Liver (tissue), 8 donors: ENCODE measurements at regions not wholly inside any gene's neighbourhood (a gene's known extent, or its start where the extent isn't known, plus 50 kb on each side); places are given as distances from the start of the nearest gene placed in this dataset.

ENCODE experiments used
- DNase-seq: peaks from one replicate; pipeline ENCODE4 v3.0.0-alpha.2; 2017; ENCODE audit warnings: low spot score
- H3K27ac ChIP-seq, 2 donors: one replicate each; pipeline ENCODE4 v1.7.0; 2013; ENCODE audit warnings: inconsistent platforms in 2 of 2, low read length in 2 of 2, control low read depth in 1 of 2, low read depth in 1 of 2, mild to moderate bottlenecking in 1 of 2
- H3K27me3 ChIP-seq, 4 donors: one replicate each; pipeline versions ENCODE4 v1.6.1 to v1.7.0; 2013; ENCODE audit warnings: low read length in 3 of 4, inconsistent platforms in 1 of 4, mild to moderate bottlenecking in 1 of 4, moderate library complexity in 1 of 4; ENCODE audit not compliant: control insufficient read depth in 4 of 4, insufficient read depth in 4 of 4
- H3K36me3 ChIP-seq, 4 donors: one replicate each; pipeline versions ENCODE4 v1.6.1 to v1.7.0; 2013; ENCODE audit warnings: low read length in 3 of 4, mild to moderate bottlenecking in 3 of 4, low read depth in 1 of 4, moderate library complexity in 1 of 4; ENCODE audit not compliant: control insufficient read depth in 4 of 4, insufficient read depth in 3 of 4
- H3K4me1 ChIP-seq, 4 donors: one replicate each; pipeline versions ENCODE4 v1.6.1 to v1.7.0; 2013; ENCODE audit warnings: low read length in 3 of 4, mild to moderate bottlenecking in 3 of 4, moderate library complexity in 1 of 4; ENCODE audit not compliant: control insufficient read depth in 4 of 4, insufficient read depth in 4 of 4
- H3K4me3 ChIP-seq, 3 donors: one replicate each; pipeline versions ENCODE4 v1.6.1 to v1.7.0; 2013; ENCODE audit warnings: low read length in 3 of 3, control low read depth in 1 of 3, low read depth in 1 of 3, mild to moderate bottlenecking in 1 of 3
- H3K9ac ChIP-seq, 2 donors: one replicate each; pipeline ENCODE4 v1.7.0; 2013; ENCODE audit warnings: low read length in 2 of 2, mild to moderate bottlenecking in 2 of 2, moderate library complexity in 2 of 2, control low read depth in 1 of 2, low read depth in 1 of 2
- H3K9me3 ChIP-seq, 4 donors: one replicate each; pipeline versions ENCODE4 v1.6.1 to v1.7.0; 2013; ENCODE audit warnings: low read length in 3 of 4; ENCODE audit not compliant: control insufficient read depth in 4 of 4
- CTCF ChIP-seq: fragments of 150-350 bp; IDR thresholded peaks from 2 replicates; pipeline ENCODE4 v1.5.1; 2017; ENCODE audit warnings: improper control_type of control experiment, low read depth, low read length; ENCODE audit not compliant: missing input control
- EGR1 ChIP-seq, 2 donors: IDR thresholded peaks; 2 replicates each; pipeline ENCODE4 v1.6.1; 2016 to 2018; ENCODE audit warnings: antibody characterized with exemption in 2 of 2, low read depth in 2 of 2
- FOXA1 ChIP-seq: IDR thresholded peaks from 2 replicates; pipeline ENCODE4 v1.6.1; 2016; ENCODE audit warnings: antibody characterized with exemption
- FOXA2 ChIP-seq: IDR thresholded peaks from 2 replicates; pipeline ENCODE4 v1.6.1; 2016; ENCODE audit warnings: antibody characterized with exemption
- GABPA ChIP-seq, 2 donors: IDR thresholded peaks in 1 of 2; conservative IDR thresholded peaks in 1 of 2; 2 replicates each; pipeline ENCODE4 v1.6.1; 2016; ENCODE audit warnings: antibody characterized with exemption in 2 of 2, mild to moderate bottlenecking in 1 of 2, moderate library complexity in 1 of 2
- HNF4A ChIP-seq, 2 donors: conservative IDR thresholded peaks; 2 replicates each; pipeline ENCODE4 v1.6.1; 2016; ENCODE audit warnings: antibody characterized with exemption in 2 of 2, mild to moderate bottlenecking in 2 of 2
- HNF4G ChIP-seq: IDR thresholded peaks from 2 replicates; pipeline ENCODE4 v1.6.1; 2016; ENCODE audit warnings: antibody characterized with exemption
- JUND ChIP-seq, 2 donors: IDR thresholded peaks; 2 replicates each; pipeline ENCODE4 v1.6.1; 2016; ENCODE audit warnings: antibody characterized with exemption in 2 of 2
- MAX ChIP-seq: IDR thresholded peaks from 2 replicates; pipeline ENCODE4 v1.6.1; 2016; ENCODE audit warnings: antibody characterized with exemption
- NR2F2 ChIP-seq: IDR thresholded peaks from 2 replicates; pipeline ENCODE4 v1.6.1; 2016; ENCODE audit warnings: antibody characterized with exemption
- RAD21 ChIP-seq, 2 donors: IDR thresholded peaks; 2 replicates each; pipeline ENCODE4 v1.6.1; 2016; ENCODE audit warnings: antibody characterized with exemption in 2 of 2, mild to moderate bottlenecking in 2 of 2
- RXRA ChIP-seq, 2 donors: IDR thresholded peaks; 2 replicates each; pipeline ENCODE4 v1.6.1; 2017 to 2018; ENCODE audit warnings: antibody characterized with exemption in 2 of 2, mild to moderate bottlenecking in 1 of 2
- SP1 ChIP-seq: IDR thresholded peaks from 2 replicates; pipeline ENCODE4 v1.6.1; 2018; ENCODE audit warnings: antibody characterized with exemption, mild to moderate bottlenecking
- TAF1 ChIP-seq: conservative IDR thresholded peaks from 2 replicates; pipeline ENCODE4 v1.6.1; 2016; ENCODE audit warnings: antibody characterized with exemption, mild to moderate bottlenecking
- YY1 ChIP-seq: IDR thresholded peaks from 2 replicates; pipeline ENCODE4 v1.6.1; 2016; ENCODE audit warnings: antibody characterized with exemption, mild to moderate bottlenecking
- WGBS: extraction: QIAGEN DNeasy Blood & Tissue Kit; methylation state at CpG from one replicate; pipeline ENCODE4 v1.1.7; 2013; 5-methylcytosine and 5-hydroxymethylcytosine counted together
- TF ChIP-seq, protein P1 (sequence below): IDR thresholded peaks from 2 replicates; pipeline ENCODE4 v1.6.1; 2016; ENCODE audit warnings: antibody characterized with exemption
- TF ChIP-seq, protein P2 (sequence below): IDR thresholded peaks from 2 replicates; pipeline ENCODE4 v1.6.1; 2016; ENCODE audit warnings: antibody characterized with exemption, mild to moderate bottlenecking
- TF ChIP-seq, protein P3 (sequence below): IDR thresholded peaks from 2 replicates; pipeline ENCODE4 v1.6.1; 2016; ENCODE audit warnings: antibody characterized with exemption
- donor health status: healthy.
- donor health status: healthy.
- donor health status: healthy.
- donor health status: healthy.
- donor health status: healthy.

DNA sequence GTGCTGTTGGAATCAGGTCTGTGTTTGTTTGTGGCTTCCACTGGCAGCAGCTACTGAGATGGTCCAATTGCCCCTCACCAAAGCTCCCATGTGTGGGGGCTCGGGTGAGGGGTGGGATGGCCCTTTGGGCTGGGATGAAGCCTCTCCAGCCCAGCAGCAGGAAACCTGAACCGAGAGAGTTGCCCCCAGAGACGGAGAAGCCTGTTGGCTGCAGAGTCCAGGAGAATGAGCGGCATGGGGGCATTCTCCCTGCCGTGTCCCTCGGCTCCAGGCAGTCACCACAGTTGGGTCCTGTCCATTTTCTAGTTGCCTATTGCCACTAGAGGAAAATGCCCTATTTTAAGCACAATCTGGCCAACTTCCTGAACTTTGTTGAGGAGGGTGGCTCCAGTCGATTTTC is 222.2 kb upstream of the PPP2R2D start (continued):
- TF ChIP-seq, protein P1, sequence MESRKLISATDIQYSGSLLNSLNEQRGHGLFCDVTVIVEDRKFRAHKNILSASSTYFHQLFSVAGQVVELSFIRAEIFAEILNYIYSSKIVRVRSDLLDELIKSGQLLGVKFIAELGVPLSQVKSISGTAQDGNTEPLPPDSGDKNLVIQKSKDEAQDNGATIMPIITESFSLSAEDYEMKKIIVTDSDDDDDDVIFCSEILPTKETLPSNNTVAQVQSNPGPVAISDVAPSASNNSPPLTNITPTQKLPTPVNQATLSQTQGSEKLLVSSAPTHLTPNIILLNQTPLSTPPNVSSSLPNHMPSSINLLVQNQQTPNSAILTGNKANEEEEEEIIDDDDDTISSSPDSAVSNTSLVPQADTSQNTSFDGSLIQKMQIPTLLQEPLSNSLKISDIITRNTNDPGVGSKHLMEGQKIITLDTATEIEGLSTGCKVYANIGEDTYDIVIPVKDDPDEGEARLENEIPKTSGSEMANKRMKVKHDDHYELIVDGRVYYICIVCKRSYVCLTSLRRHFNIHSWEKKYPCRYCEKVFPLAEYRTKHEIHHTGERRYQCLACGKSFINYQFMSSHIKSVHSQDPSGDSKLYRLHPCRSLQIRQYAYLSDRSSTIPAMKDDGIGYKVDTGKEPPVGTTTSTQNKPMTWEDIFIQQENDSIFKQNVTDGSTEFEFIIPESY: no peak
- TF ChIP-seq TAF1: no peak
- no peak for TF ChIP-seq HNF4A (conservative IDR thresholded peaks at IDR 0.05)

DNA sequence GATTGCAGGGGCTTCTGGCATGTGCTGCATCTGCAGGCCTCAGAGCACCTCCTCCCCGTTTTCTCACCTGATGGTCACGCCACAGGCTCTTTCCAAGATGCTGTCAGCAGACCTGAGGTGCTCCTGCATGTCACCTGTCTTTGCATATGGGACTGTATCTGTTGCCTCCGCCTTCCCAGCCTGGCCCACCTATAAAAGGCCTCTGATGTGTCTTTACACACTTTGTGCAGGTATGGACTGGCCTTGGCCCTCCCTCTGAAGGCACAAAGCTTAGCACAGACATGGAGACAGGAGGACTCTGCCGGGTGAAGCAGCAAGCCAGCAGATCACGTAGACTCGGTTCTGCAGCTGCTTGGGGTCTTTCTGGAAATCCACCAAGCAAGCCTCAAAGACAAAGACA is 220.9 kb upstream of the PPP2R2D start:
- Histone ChIP-seq H3K9ac (no peak overlapping the region), H3K27ac (no peak overlapping the region), H3K4me3 (no peak overlapping the region), H3K36me3 (no peaks in the 10 kb centered on the region), H3K9me3 (peaks cover 0 to 7% (median 0%) of the 10 kb centered on the region in 4 donors), H3K4me1 (no peaks in the 10 kb centered on the region), H3K27me3 (no peaks in the 10 kb centered on the region)
- no peak for DNase-seq
- TF ChIP-seq MAX (no peak), CTCF (no peak), RAD21 (IDR thresholded peaks at IDR 0.05) (no peak), GABPA (IDR thresholded peaks at IDR 0.05 in 1 of 2, conservative IDR thresholded peaks at IDR 0.05 in 1 of 2) (no peak)
- TF ChIP-seq, protein P1: no peak
- TF ChIP-seq, protein P2, sequence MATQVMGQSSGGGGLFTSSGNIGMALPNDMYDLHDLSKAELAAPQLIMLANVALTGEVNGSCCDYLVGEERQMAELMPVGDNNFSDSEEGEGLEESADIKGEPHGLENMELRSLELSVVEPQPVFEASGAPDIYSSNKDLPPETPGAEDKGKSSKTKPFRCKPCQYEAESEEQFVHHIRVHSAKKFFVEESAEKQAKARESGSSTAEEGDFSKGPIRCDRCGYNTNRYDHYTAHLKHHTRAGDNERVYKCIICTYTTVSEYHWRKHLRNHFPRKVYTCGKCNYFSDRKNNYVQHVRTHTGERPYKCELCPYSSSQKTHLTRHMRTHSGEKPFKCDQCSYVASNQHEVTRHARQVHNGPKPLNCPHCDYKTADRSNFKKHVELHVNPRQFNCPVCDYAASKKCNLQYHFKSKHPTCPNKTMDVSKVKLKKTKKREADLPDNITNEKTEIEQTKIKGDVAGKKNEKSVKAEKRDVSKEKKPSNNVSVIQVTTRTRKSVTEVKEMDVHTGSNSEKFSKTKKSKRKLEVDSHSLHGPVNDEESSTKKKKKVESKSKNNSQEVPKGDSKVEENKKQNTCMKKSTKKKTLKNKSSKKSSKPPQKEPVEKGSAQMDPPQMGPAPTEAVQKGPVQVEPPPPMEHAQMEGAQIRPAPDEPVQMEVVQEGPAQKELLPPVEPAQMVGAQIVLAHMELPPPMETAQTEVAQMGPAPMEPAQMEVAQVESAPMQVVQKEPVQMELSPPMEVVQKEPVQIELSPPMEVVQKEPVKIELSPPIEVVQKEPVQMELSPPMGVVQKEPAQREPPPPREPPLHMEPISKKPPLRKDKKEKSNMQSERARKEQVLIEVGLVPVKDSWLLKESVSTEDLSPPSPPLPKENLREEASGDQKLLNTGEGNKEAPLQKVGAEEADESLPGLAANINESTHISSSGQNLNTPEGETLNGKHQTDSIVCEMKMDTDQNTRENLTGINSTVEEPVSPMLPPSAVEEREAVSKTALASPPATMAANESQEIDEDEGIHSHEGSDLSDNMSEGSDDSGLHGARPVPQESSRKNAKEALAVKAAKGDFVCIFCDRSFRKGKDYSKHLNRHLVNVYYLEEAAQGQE: no peak
- WGBS: 89% methylated on average over 6 of the region's 6 CpGs

DNA sequence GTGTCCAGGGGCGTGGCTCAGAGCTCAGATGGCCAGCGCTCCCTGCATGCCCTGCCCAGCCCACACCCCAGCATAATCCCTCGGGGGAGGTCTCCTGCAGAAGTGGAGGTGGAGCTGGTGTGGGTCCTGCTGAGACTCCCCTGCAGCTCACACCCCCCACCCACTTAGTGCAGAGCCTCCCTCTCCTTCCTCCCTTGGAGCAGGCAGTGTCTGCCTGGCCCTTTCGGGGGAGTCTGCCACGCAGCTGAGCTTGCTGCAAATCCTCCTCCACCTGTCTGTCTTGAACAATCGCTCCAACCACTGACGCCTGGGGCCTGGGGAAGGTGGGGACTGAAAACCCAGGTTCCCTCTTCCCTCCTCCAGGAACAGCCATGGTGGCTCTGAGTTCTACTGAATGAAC is 219.7 kb upstream of the PPP2R2D start:
- Histone ChIP-seq H3K27ac (no peak overlapping the region), H3K4me3 (no peak overlapping the region), H3K36me3 (no peaks in the 10 kb centered on the region), H3K4me1 (no peaks in the 10 kb centered on the region), H3K9me3 (peaks cover 0 to 4% (median 0%) of the 10 kb centered on the region in 4 donors), H3K27me3 (no peaks in the 10 kb centered on the region), H3K9ac (no peak overlapping the region)
- 71% methylated on average over 7 of the region's 7 CpGs for WGBS
- TF ChIP-seq HNF4G (no peak), HNF4A (conservative IDR thresholded peaks at IDR 0.05) (no peak), NR2F2 (no peak), TAF1 (no peak), RAD21 (IDR thresholded peaks at IDR 0.05) (no peak), RXRA (IDR thresholded peaks at IDR 0.05) (no peak), YY1 (no peak), CTCF (no peak), SP1 (no peak), EGR1 (IDR thresholded peaks at IDR 0.05; ENCODE audit: low read depth in 2 of 2) (no peak), FOXA1 (no peak), JUND (IDR thresholded peaks at IDR 0.05) (no peak), FOXA2 (no peak)
- TF ChIP-seq, protein P3, sequence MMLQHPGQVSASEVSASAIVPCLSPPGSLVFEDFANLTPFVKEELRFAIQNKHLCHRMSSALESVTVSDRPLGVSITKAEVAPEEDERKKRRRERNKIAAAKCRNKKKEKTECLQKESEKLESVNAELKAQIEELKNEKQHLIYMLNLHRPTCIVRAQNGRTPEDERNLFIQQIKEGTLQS: no peak
- no peak for DNase-seq
